Fibroblast of lung (primary cell): ENCODE measurements at regions not wholly inside any gene's neighbourhood (a gene's known extent, or its start where the extent isn't known, plus 50 kb on each side); places are given as distances from the start of the nearest gene placed in this dataset.

Source experiments
- EZH2 ChIP-seq: IDR thresholded peaks from 2 replicates; pipeline ENCODE4 v1.5.1; 2012; ENCODE audit warnings: low read length, control low read depth, mild to moderate bottlenecking; ENCODE audit errors: missing control alignments
- TF ChIP-seq, protein P1 (sequence below), 2 donors: IDR thresholded peaks in 1 of 2; conservative IDR thresholded peaks in 1 of 2; 1 replicate in 1 of 2; 2 replicates in 1 of 2; pipeline ENCODE4 v1.5.1; 2011 to 2012; ENCODE audit warnings: low read length in 2 of 2, control low read depth in 1 of 2, inconsistent platforms in 1 of 2, low read depth in 1 of 2, mild to moderate bottlenecking in 1 of 2

DNA sequence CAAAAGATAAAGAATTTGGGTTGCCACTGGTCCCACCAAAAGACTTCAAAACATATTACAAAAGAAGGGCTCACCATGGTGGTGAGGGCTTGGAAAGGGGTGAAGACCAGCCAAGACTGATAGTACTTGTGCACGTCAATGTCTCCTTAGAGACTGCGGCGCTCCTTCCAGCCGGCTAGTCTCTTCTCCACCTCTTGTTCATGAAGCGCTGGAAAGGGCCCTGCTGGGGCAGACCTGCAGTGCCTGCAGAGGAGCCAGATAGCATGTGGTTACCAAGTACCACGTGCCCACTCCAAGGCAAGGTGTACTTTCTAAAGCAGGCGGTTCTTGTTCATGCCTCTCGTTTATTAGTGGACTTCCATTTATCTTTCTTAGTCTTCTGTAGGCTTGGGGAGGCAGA, 92.7 kb upstream of the FAM20A start:
- TF ChIP-seq, protein P1, sequence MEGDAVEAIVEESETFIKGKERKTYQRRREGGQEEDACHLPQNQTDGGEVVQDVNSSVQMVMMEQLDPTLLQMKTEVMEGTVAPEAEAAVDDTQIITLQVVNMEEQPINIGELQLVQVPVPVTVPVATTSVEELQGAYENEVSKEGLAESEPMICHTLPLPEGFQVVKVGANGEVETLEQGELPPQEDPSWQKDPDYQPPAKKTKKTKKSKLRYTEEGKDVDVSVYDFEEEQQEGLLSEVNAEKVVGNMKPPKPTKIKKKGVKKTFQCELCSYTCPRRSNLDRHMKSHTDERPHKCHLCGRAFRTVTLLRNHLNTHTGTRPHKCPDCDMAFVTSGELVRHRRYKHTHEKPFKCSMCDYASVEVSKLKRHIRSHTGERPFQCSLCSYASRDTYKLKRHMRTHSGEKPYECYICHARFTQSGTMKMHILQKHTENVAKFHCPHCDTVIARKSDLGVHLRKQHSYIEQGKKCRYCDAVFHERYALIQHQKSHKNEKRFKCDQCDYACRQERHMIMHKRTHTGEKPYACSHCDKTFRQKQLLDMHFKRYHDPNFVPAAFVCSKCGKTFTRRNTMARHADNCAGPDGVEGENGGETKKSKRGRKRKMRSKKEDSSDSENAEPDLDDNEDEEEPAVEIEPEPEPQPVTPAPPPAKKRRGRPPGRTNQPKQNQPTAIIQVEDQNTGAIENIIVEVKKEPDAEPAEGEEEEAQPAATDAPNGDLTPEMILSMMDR (conservative IDR thresholded peaks at IDR 0.05 in 1 of 2, IDR thresholded peaks at IDR 0.05 in 1 of 2; ENCODE audit: low read depth in 1 of 2, low read length in 2 of 2): no peak
- TF ChIP-seq EZH2: no peak
